Caki2 (cell line): ENCODE measurements at regions not wholly inside any gene's neighbourhood (a gene's known extent, or its start where the extent isn't known, plus 50 kb on each side); places are given as distances from the start of the nearest gene placed in this dataset.
"Not testable (repeated sequence)": the region's sequence is repeated elsewhere in the genome, so short reads cannot be mapped to it uniquely, and the experiment has no call there.

Source experiments
- DNase-seq: peaks from one replicate; pipeline ENCODE4 v3.0.0-alpha.2; 2015; ENCODE audit warnings: low read depth
- in situ Hi-C: cut with HindIII; loops from 2 replicates; pipeline ENCODE4 v1.10.0; 2016; ENCODE audit warnings: low sequenced_read_pairs, low pct_unique_long_range_greater_than_20kb, mixed read lengths

GRCh38 chr20:56689318-56689717 is 60.2 kb downstream of the TFAP2C start:
- in situ Hi-C loops, result no loop called here
- no peak for DNase-seq

GRCh38 chr20:56689852-56690485 is 60.9 kb downstream of the TFAP2C start:
- no peak for DNase-seq
- in situ Hi-C loops, result no loop called here

GRCh38 chr20:56690531-56691175 is 61.5 kb downstream of the TFAP2C start:
- in situ Hi-C loops, result no loop called here
- DNase-seq, result no peak

GRCh38 chr20:56691325-56691998 is 62.4 kb downstream of the TFAP2C start:
- DNase-seq, result no peak
- in situ Hi-C loops, result no loop called here

- DNase-seq, result no peak
- in situ Hi-C loops, result no loop called here
Observed at GRCh38 chr20:56693217-56693616, 64.1 kb downstream of the TFAP2C start.

- no peak for DNase-seq
- in situ Hi-C loops, result no loop called here
Observed at GRCh38 chr20:56697476-56697875, 68.4 kb downstream of the TFAP2C start.

GRCh38 chr20:56698297-56698696 is 69.2 kb downstream of the TFAP2C start:
- DNase-seq, result no peak
- in situ Hi-C loops, result no loop called here

- in situ Hi-C loops, result no loop called here
- DNase-seq, result no peak
Observed at GRCh38 chr20:56698749-56699148, 69.6 kb downstream of the TFAP2C start.

- DNase-seq, result no peak
- in situ Hi-C loops, result no loop called here
Observed at GRCh38 chr20:56702931-56703840, 74.1 kb downstream of the TFAP2C start.

- DNase-seq, result no peak
- in situ Hi-C loops, result no loop called here
Observed at GRCh38 chr20:56706867-56707360, 77.8 kb downstream of the TFAP2C start.

- in situ Hi-C loops, result no loop called here
- DNase-seq, result no peak
Observed at GRCh38 chr20:56708991-56709390, 79.9 kb downstream of the TFAP2C start.

- no peak for DNase-seq
- in situ Hi-C loops, result no loop called here
Observed at GRCh38 chr20:56710125-56710524, 81.0 kb downstream of the TFAP2C start.

GRCh38 chr20:56710577-56710976 is 81.5 kb downstream of the TFAP2C start:
- in situ Hi-C loops, DNase-seq: not testable (repeated sequence)

GRCh38 chr20:56711018-56711417 is 81.9 kb downstream of the TFAP2C start:
- DNase-seq, result peak; percentile 78
- in situ Hi-C loops, result no loop called here

- in situ Hi-C loops, result no loop called here
- DNase-seq, result no peak
Observed at GRCh38 chr20:56715309-56715708, 86.2 kb downstream of the TFAP2C start.

- in situ Hi-C loops, result no loop called here
Observed at GRCh38 chr20:56715902-56716519, 86.9 kb downstream of the TFAP2C start.

GRCh38 chr20:56716806-56717205 is 87.7 kb downstream of the TFAP2C start:
- in situ Hi-C loops, result no loop called here
- no peak for DNase-seq

More at GRCh38 chr20:56715902-56716519, 86.9 kb downstream of the TFAP2C start:
- no peak for DNase-seq

- in situ Hi-C loops, result no loop called here
- no peak for DNase-seq
Observed at GRCh38 chr20:56718816-56719215, 89.7 kb downstream of the TFAP2C start.
